Neuron (in vitro differentiated cells): ENCODE measurements at regions not wholly inside any gene's neighbourhood (a gene's known extent, or its start where the extent isn't known, plus 50 kb on each side); places are given as distances from the start of the nearest gene placed in this dataset.

ENCODE experiments used
- H2AFZ ChIP-seq: one replicate; pipeline ENCODE4 v1.6.1; 2013; ENCODE audit warnings: low read depth, mild to moderate bottlenecking, inconsistent platforms, low read length, moderate library complexity
- H3K27me3 ChIP-seq: one replicate; pipeline ENCODE4 v1.6.1; 2013; ENCODE audit warnings: low read length; ENCODE audit not compliant: insufficient read depth
- H3K36me3 ChIP-seq: one replicate; pipeline ENCODE4 v1.6.1; 2013; ENCODE audit warnings: low read length; ENCODE audit not compliant: insufficient read depth
- H3K4me1 ChIP-seq: one replicate; pipeline ENCODE4 v1.6.1; 2013; ENCODE audit warnings: low read length; ENCODE audit not compliant: insufficient read depth
- H3K4me3 ChIP-seq: 2 replicates; pipeline ENCODE4 v1.5.1; 2013; ENCODE audit warnings: mild to moderate bottlenecking, low read length, moderate library complexity
- H3K9me3 ChIP-seq: one replicate; pipeline ENCODE4 v1.6.1; 2013; ENCODE audit warnings: low read length

DNA sequence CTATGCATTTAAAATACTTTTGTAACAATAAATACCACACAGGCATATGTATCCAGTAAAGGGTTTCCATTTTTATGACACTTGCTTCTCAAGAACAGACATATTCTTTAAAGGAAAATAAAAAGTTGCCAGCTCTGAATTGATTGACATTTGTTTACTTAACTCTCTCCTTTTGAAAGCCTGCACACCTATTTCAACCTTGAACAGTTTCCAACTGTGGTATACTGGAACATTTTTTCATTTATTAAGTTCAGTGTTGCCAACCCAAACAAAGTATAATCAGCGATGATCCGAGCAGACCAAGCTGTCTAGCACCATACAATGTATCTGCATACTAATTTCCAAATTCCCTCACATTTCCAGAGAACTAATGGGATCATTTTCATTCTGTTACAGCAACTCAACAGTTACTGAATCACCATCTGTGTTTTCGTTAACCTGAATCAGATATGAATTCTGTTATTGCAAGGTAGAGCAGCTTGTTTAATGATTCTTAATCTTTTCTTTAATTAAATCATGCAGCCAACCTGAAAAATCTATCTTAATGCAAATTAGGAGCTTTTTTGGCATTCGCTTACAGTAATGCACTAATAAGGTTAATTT is 725.5 kb upstream of the ZEB2 start:
- Histone ChIP-seq H3K27me3 (no peaks in the 10 kb centered on the region), H3K4me1 (no peaks in the 10 kb centered on the region)

DNA sequence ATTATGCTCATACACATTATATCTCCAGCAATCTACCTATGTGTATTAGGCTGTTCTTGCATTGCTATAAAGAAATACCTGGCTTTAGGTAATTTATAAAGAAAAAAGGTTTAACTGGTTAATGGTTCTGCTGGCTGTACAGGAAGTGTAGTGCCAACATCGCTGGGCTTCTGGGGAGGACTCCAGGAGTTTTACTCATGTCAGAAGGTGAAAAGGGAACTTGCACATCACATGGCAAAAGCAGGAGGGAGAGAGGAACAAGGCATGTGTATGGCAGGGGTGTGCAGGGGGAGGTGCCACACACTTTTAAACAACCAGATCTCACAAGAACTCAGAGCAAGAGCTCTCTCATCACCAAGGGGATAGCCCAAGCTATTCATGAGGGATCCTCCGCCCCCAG is 715.4 kb upstream of the ZEB2 start:
- H3K36me3 ChIP-seq = no peaks in the 10 kb centered on the region
- H3K4me3 ChIP-seq = no peak overlapping the region
- H3K27me3 ChIP-seq = no peaks in the 10 kb centered on the region
- H3K4me1 ChIP-seq = no peaks in the 10 kb centered on the region
- no peak overlapping the region for H2AFZ ChIP-seq
- H3K9me3 ChIP-seq = no peaks in the 10 kb centered on the region

More for the DNA sequence above, 725.5 kb upstream of the ZEB2 start:
- H3K9me3 ChIP-seq = no peaks in the 10 kb centered on the region
- H3K4me3 ChIP-seq = no peak overlapping the region
- H3K36me3 ChIP-seq = no peaks in the 10 kb centered on the region
- H2AFZ ChIP-seq = no peak overlapping the region

DNA sequence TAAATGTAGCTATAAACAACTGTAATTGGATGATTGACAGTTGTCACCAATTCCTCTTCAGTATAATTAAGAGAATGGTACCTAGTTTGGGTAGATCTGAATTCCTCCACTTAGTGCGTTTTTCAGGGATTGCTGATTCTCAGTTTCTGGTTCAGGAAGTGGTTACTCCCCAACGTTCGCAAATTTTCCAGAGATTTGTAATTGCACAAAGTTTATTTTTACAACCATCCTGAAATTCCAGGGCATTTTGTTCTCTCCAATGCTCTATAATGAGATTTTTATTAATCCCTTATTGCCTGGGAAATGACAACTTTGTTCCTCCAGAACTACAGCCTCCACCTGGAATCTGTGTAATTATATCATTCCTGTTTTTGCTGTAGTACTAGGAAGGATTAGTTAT is 710.6 kb upstream of the ZEB2 start:
- Histone ChIP-seq H3K36me3 (no peaks in the 10 kb centered on the region), H3K9me3 (no peaks in the 10 kb centered on the region), H3K4me1 (no peaks in the 10 kb centered on the region), H3K4me3 (no peak overlapping the region), H3K27me3 (no peaks in the 10 kb centered on the region), H2AFZ (no peak overlapping the region)

DNA sequence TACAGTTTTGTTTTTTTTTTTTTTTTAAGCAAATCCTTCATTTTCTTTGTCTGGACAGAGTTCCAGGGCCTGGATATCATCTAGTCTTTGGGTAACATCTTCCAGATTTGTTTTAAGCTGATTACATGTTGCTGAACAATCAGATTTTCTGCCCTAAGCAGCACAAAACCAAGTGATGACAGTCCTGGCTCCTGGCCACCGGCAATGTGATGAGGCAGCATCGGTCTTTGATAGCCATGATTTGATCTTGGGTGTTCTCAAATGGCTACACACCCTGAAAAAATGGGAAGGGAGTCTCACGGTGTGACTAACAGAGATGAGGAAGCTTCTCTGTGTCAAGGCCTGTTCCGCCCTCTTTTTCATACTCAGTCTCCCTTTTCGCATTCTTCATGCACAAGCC is 708.6 kb upstream of the ZEB2 start:
- Histone ChIP-seq H3K4me1 (no peaks in the 10 kb centered on the region), H2AFZ (no peak overlapping the region), H3K9me3 (no peaks in the 10 kb centered on the region), H3K4me3 (no peak overlapping the region), H3K27me3 (no peaks in the 10 kb centered on the region), H3K36me3 (no peaks in the 10 kb centered on the region)

DNA sequence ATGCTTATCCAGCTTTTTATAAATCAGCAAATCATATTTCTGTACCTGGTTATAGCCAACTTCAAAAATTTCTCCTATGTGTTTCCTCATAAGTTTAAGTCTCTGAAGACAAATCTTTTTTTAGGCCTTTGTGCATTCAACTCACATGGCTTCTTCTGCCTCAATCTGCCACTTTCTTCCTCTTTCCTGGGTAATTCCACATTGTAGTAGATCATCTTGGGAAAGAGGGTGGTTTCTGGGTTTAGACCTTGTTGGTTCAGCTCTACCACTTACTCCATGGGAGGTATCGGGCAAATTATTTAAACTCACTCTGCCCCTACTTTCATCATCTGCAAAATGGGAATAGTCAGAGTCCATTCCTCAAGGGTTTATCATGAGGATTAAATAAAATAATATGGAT is 707.0 kb upstream of the ZEB2 start:
- Histone ChIP-seq H3K9me3 (no peaks in the 10 kb centered on the region), H3K4me1 (no peaks in the 10 kb centered on the region), H3K36me3 (no peaks in the 10 kb centered on the region), H3K27me3 (no peaks in the 10 kb centered on the region), H3K4me3 (no peak overlapping the region), H2AFZ (no peak overlapping the region)

DNA sequence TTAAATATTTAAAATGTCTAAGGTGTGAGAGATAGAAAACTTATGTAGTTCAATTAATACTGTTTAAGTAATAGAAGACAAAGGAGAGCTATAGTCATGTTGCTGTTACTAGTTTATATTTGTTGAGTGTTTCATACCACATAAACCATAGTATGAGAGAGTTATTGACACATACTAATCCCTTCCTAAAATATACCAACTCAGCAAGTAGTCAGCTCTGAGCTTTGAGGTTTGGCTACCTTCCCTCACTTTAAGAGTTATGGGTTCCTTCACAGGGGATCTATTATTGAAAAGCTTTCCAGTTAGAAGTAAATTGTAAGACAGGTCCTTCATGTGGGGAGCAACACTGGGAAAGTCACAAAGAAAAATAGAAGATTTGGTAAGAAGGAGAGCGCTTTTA is 701.6 kb upstream of the ZEB2 start:
- H3K27me3 ChIP-seq = no peaks in the 10 kb centered on the region
- H3K4me1 ChIP-seq = no peaks in the 10 kb centered on the region
- no peak overlapping the region for H2AFZ ChIP-seq
- no peaks in the 10 kb centered on the region for H3K36me3 ChIP-seq
- H3K9me3 ChIP-seq = no peaks in the 10 kb centered on the region
- no peak overlapping the region for H3K4me3 ChIP-seq

DNA sequence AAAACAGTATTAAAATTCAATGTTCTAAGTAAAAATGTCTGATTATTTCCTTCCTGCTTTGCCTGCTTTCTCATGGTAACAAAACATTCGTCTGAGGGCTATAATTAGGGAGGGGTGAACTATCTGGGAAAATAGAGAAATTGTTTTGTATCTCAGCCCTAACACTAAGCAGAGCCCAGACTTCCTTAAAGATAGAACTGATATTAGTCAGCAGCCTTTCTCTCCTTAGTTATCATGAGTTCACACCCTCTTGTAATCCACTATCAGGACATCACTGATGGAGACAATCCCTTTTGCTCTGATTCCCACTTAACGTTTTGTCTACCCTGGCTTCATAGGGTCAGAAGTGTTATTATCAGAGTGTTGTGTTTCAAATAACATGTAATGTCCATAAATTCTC is 701.1 kb upstream of the ZEB2 start:
- Histone ChIP-seq H3K36me3 (no peaks in the 10 kb centered on the region), H3K4me3 (no peak overlapping the region), H3K4me1 (no peaks in the 10 kb centered on the region), H2AFZ (no peak overlapping the region), H3K9me3 (no peaks in the 10 kb centered on the region), H3K27me3 (no peaks in the 10 kb centered on the region)

DNA sequence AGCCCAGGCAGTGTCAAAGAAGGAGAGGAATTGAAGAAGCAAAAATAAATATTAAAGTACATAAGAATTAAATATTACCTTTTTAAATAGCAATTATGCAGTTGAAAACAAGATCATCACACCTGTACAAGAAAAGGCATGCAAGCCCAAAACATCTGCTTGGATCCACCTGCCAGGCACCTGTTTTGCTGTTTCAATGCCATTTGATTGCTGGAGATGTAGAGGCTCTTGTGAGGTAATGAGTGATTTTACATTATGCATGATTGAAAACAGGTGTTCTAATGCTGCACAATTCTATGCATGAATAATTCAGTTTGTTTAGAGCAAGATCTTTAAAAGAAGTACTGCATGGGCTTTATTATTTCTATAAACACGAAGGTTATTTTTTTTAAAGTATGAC is 700.6 kb upstream of the ZEB2 start:
- no peaks in the 10 kb centered on the region for H3K27me3 ChIP-seq
- no peak overlapping the region for H2AFZ ChIP-seq
- no peak overlapping the region for H3K4me3 ChIP-seq
- H3K4me1 ChIP-seq = no peaks in the 10 kb centered on the region
- no peaks in the 10 kb centered on the region for H3K9me3 ChIP-seq
- H3K36me3 ChIP-seq = no peaks in the 10 kb centered on the region

DNA sequence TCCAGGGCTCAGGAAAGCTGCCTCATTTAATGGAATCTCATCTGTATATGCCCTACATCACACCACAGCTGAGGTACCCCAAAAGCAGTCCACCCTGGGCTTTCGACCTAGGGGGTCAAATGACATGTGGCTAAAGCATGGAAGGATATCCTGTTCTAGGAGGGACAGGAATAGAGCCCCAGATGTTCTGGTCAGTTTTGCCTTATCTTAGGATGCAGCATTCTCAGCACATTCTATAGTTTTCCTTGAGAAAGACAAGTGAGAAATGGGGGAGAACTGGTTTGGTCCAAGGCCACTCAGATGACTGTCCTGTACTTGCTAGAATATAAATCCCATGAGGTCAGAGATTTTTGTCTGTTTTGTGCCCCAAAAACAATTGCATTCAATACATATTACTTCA is 688.0 kb upstream of the ZEB2 start:
- H3K36me3 ChIP-seq = no peaks in the 10 kb centered on the region
- H3K4me3 ChIP-seq = no peak overlapping the region
- H3K4me1 ChIP-seq = no peaks in the 10 kb centered on the region
- no peaks in the 10 kb centered on the region for H3K27me3 ChIP-seq
- no peak overlapping the region for H2AFZ ChIP-seq
- no peaks in the 10 kb centered on the region for H3K9me3 ChIP-seq

DNA sequence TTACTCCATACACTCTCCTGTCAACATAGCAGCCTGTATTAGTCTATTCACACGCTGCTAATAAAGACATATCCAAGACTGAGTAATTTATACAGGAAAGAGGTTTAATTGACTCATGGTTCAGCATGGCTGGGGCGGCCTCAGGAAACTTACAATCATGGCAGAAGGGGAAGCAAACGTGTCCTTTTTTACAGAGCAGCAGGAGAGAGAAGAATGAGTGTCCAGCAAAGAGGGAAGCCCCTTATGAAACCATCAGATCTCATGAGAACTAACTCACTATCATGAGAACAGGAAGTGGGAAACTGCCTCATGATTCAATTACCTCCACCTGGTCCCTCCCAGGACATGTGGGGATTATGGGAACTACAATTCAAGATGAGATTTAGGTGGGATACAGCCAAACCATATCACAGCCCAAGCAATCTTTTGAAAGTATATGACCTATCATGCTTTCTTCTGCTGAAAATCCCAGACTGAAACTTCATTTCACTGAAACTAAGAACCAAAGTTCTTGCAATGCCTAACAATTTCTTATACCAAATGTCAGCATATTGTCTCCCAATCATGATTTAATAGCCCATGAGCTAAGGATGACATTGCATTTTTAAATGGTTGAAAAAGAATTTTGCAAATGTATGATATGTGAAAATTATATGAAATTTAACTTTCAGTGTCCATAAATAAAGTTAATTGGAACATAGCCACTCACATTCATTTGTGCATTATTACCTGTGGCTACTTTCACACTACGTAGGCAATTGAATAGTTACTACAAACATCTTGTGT is 686.8 kb upstream of the ZEB2 start:
- no peak overlapping the region for H3K4me3 ChIP-seq
- no peaks in the 10 kb centered on the region for H3K4me1 ChIP-seq

DNA sequence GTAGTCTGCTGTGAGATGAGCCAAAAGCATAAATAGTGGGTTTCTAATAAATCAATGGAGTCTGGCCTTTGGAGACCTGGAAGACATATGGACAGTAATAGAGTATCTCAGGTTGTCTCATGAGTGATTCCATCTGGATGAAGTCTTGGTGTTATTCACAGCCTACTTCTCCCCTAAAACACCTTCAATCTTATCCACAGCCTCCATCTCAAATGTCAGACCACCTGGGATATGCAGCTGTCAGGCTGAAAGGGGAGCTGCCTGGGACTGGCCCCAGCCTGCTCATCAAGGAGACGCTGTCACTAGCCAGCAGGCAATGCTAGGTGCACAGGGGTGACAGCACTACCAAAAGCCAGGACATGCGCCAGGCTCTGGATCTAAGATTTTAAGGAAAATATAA is 684.0 kb upstream of the ZEB2 start:
- Histone ChIP-seq H3K36me3 (no peaks in the 10 kb centered on the region), H3K4me3 (no peak overlapping the region), H3K4me1 (peaks cover 6% of the 10 kb centered on the region), H3K27me3 (no peaks in the 10 kb centered on the region), H3K9me3 (no peaks in the 10 kb centered on the region), H2AFZ (no peak overlapping the region)

More for the DNA sequence above, 686.8 kb upstream of the ZEB2 start:
- H3K9me3 ChIP-seq = no peaks in the 10 kb centered on the region
- H3K36me3 ChIP-seq = no peaks in the 10 kb centered on the region
- H3K27me3 ChIP-seq = no peaks in the 10 kb centered on the region
- no peak overlapping the region for H2AFZ ChIP-seq

DNA sequence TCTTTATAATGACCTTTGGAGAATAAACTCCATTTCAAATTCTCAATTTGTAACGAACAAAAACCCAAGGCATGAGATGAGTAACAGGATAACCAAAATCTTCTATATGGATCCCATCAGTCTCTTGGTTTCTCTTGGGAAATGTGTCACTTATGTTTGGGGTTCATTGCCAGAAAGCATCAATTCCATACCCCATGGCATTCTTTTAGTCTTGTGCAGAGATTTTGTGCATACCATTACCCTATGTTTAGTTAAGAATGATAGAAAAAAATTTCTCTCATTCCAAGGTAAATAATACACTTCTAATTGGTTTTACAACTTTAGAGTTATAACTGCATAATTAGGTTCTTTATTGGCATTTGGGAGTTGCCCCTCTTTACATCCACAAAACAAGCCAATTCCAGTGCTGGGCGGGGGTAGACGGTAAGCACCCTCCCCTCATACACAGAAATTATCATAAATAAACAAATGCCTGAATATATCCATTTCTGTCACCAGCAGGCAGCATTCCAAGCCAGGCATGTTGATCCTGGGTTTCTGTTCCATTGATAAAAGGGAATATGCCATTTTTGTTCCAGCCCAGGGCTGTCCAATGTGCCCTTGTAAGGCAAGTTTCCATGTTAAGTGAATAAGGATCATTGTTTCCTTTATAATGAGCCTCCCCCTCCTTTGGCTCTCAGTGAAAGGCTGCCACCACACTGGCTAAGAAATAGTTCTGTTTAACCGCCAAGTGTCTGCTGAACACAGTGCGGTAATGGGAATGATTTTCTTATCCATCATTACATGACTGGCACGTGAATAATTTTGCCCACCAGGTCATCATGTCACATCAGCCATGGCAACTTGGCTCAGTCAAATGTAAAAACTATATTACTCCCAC is 680.1 kb upstream of the ZEB2 start:
- H3K4me1 ChIP-seq = peaks cover 6% of the 10 kb centered on the region
- H3K9me3 ChIP-seq = no peaks in the 10 kb centered on the region
- no peak overlapping the region for H3K4me3 ChIP-seq
- H3K36me3 ChIP-seq = no peaks in the 10 kb centered on the region
- H3K27me3 ChIP-seq = no peaks in the 10 kb centered on the region
- H2AFZ ChIP-seq = no peak overlapping the region

DNA sequence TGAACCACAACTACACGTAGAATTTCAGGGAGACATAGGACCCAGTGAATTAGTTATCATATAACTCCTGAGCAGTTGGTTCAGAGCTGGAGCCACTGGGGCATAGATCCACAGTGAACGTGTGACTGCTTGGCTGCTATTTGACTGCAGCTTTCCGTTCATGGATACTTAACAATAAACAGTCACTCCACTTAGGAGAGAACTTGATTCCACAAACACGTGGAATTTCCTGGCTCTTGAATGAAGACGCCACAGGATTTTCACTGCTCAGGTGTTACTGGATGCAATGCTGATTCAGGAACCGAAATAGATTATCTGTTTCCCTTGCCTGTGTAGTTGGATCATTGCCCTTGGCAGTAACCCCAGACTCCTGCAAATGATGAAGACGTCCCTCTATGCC is 679.1 kb upstream of the ZEB2 start:
- no peaks in the 10 kb centered on the region for H3K9me3 ChIP-seq
- H3K4me1 ChIP-seq = peaks cover 6% of the 10 kb centered on the region
- no peak overlapping the region for H3K4me3 ChIP-seq
- H3K27me3 ChIP-seq = no peaks in the 10 kb centered on the region
- H2AFZ ChIP-seq = no peak overlapping the region
- no peaks in the 10 kb centered on the region for H3K36me3 ChIP-seq
